C4-2B (cell line): ENCODE measurements at regions not wholly inside any gene's neighbourhood (a gene's known extent, or its start where the extent isn't known, plus 50 kb on each side); places are given as distances from the start of the nearest gene placed in this dataset.

Experiments
- ZFX ChIP-seq: fragments of 450-650 bp; IDR thresholded peaks from 2 replicates; pipeline ENCODE4 v1.6.1; 2017
- TF ChIP-seq, protein P1 (sequence below): fragments of 450-650 bp; conservative IDR thresholded peaks from 2 replicates; pipeline ENCODE4 v1.5.1; 2017; ENCODE audit warnings: mild to moderate bottlenecking

DNA sequence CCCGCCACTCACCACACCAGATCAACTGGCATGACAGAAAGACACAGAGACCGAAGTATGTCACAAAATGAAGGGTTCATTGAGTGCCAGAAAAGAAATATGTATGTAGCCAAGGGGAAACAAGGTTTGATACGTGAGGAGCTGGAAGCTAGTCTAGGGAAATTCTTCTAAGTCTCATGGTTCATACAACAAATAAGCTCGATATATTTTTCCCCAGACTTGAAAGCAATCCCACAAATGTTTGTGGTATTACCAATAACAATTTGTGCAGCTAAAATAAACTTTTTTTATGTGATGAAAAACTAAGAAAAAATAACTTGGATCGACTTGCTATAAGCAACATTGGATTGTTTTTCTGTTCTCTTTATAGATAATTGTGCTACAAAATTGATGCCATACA lies 777.0 kb downstream of the TSN start:
- TF ChIP-seq, protein P1, sequence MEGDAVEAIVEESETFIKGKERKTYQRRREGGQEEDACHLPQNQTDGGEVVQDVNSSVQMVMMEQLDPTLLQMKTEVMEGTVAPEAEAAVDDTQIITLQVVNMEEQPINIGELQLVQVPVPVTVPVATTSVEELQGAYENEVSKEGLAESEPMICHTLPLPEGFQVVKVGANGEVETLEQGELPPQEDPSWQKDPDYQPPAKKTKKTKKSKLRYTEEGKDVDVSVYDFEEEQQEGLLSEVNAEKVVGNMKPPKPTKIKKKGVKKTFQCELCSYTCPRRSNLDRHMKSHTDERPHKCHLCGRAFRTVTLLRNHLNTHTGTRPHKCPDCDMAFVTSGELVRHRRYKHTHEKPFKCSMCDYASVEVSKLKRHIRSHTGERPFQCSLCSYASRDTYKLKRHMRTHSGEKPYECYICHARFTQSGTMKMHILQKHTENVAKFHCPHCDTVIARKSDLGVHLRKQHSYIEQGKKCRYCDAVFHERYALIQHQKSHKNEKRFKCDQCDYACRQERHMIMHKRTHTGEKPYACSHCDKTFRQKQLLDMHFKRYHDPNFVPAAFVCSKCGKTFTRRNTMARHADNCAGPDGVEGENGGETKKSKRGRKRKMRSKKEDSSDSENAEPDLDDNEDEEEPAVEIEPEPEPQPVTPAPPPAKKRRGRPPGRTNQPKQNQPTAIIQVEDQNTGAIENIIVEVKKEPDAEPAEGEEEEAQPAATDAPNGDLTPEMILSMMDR = no peak
- no peak for TF ChIP-seq ZFX
